AG20443 (cell line): ENCODE measurements at regions not wholly inside any gene's neighbourhood (a gene's known extent, or its start where the extent isn't known, plus 50 kb on each side); places are given as distances from the start of the nearest gene placed in this dataset.
"Not testable (repeated sequence)": the region's sequence is repeated elsewhere in the genome, so short reads cannot be mapped to it uniquely, and the experiment has no call there.

Experiments
- DNase-seq: peaks from one replicate; pipeline ENCODE4 v3.0.0; 2012; ENCODE audit warnings: low spot score, mixed read lengths

- no peak for DNase-seq
These were observed 53.3 kb upstream of the TUBA3E start for GRCh38 chr2:130251535-130251872.

- not testable (repeated sequence) for DNase-seq
These were observed 50.1 kb upstream of the TUBA3E start for GRCh38 chr2:130248355-130248754.
